Heart right ventricle (tissue), 16 donors: ENCODE measurements at regions not wholly inside any gene's neighbourhood (a gene's known extent, or its start where the extent isn't known, plus 50 kb on each side); places are given as distances from the start of the nearest gene placed in this dataset.

ENCODE experiments used
- ATAC-seq, 8 donors: fragments of 200-7000 bp; cut with Tn5 transposase; one replicate each; pipeline ENCODE4 v1.9.1; 2020; ENCODE audit warnings: mild to moderate bottlenecking in 8 of 8, moderate library complexity in 8 of 8, moderate number of reproducible peaks in 1 of 8
- DNase-seq, 2 donors: peaks; one replicate each; pipeline ENCODE4 v3.0.0-alpha.2; 2020
- H3K27ac ChIP-seq, 10 donors: fragments of 200-600 bp; sonication (generic) in 2 of 10; one replicate each; pipeline versions ENCODE4 v1.5.0 to v1.8.0; 2020 to 2022; ENCODE audit warnings: mild to moderate bottlenecking in 3 of 10
- H3K27me3 ChIP-seq, 7 donors: fragments of 200-600 bp; one replicate each; pipeline ENCODE4 v1.8.0; 2021 to 2022; ENCODE audit warnings: mild to moderate bottlenecking in 2 of 7
- H3K36me3 ChIP-seq, 9 donors: fragments of 200-600 bp; sonication (generic) in 1 of 9; one replicate each; pipeline versions ENCODE4 v1.5.0 to v1.8.0; 2020 to 2022; ENCODE audit warnings: mild to moderate bottlenecking in 2 of 9
- H3K4me1 ChIP-seq, 9 donors: fragments of 200-600 bp; sonication (generic) in 1 of 9; one replicate each; pipeline versions ENCODE4 v1.5.0 to v1.8.0; 2020 to 2022; ENCODE audit warnings: mild to moderate bottlenecking in 4 of 9
- H3K4me3 ChIP-seq, 10 donors: fragments of 200-600 bp; sonication (generic) in 2 of 10; one replicate each; pipeline versions ENCODE4 v1.5.0 to v1.8.0; 2020 to 2022; ENCODE audit warnings: mild to moderate bottlenecking in 7 of 10, moderate library complexity in 2 of 10
- H3K9me3 ChIP-seq, 11 donors: fragments of 200-600 bp in 10 of 11; sonication (generic) in 2 of 11; one replicate each; pipeline versions ENCODE4 v1.5.0 to v1.8.0; 2013 to 2022; ENCODE audit warnings: mild to moderate bottlenecking in 2 of 11, control low read depth in 1 of 11, moderate library complexity in 1 of 11
- WGBS, 2 donors: extraction: QIAGEN DNeasy Blood & Tissue Kit; methylation state at CpG; one replicate each; pipeline ENCODE4 v1.1.7; 2013; ENCODE audit warnings: inconsistent platforms in 1 of 2; 5-methylcytosine and 5-hydroxymethylcytosine counted together
- intact Hi-C, 10 donors: fragments of 100-400 bp; cut with DNase I; formaldehyde crosslinking; loops; one replicate each; pipeline versions ENCODE4 v1.11.1 to v1.14.2; 2022
- TF ChIP-seq, protein P1 (sequence below), 9 donors: fragments of 200-600 bp; sonication (generic) in 2 of 9; IDR thresholded peaks; one replicate each; pipeline versions ENCODE4 v1.5.0 to v1.8.0; 2021 to 2022; ENCODE audit warnings: antibody characterized with exemption in 9 of 9, mild to moderate bottlenecking in 5 of 9, moderate library complexity in 1 of 9
- donor health status: Arrhythmogenic right ventricular cardiomyopathy.
- donor health status: ischemic (EF 13 %, LVEDD 7.1; RV severe dilation, severe dysfunction).
- donor health status: healthy with polysubstance abuse.
- donor health status: DM: no; HTN: yes; CAD: no.
- donor health status: DM: no; HTN: no; CAD: no.
- donor health status: ischemic (EF 25% LVEDD 6.9; RV normal size, moderate dysfunction).
- donor health status: ischemic (EF 25% LVEDD 5.7; RV mildly dilated, moderate dysfunction).
- donor health status: healthy.
- donor health status: DM: yes; HTN: yes; CAD: no.
- donor health status: Ischemic cardiomyopathy.
- donor health status: ischemic (EF 35%, LVEDD 5.7; RV mildly dilated, moderate dysfunction).
- donor health status: nonischemic (EF 11% LVEDD 7.7; RV severe dilation, severe dysfunction).
- donor health status: DM: yes; HTN: yes; CAD: no.
- donor health status: PGD.
- donor health status: ischemic (EF 29% LVEDD 5.4; RV normal size, mild dysfunction).
- donor health status: nonischemic (EF 23%, LVEDD 6.1; RV moderate dilation, normal function).

DNA sequence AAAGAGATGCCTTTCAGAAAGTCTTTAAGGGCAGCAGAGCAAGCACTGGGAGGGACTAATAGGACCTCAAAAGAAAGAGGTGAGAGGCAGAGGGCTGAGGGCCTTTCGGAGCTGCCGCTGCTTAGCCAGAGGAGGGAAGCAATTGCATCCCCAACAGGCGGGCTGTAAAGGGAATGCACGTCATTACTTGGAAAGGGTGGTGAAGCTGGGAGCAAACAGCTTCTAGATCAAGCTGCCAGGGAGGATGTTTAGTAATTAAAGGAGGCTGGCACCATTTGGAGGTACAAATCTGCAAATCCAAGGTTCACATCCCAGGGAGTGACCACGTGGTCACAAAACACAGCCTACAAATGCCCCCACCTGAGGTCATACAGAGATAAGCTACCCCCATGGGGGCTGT lies 429.0 kb upstream of the RBFOX1 start:
- Histone ChIP-seq H3K4me1 (no peaks in the 10 kb centered on the region), H3K4me3 (no peak overlapping the region), H3K27ac (no peak overlapping the region), H3K36me3 (no peaks in the 10 kb centered on the region), H3K9me3 (peaks cover 0 to 3% (median 0%) of the 10 kb centered on the region in 11 donors), H3K27me3 (peaks cover 0 to 8% (median 0%) of the 10 kb centered on the region in 7 donors)
- intact Hi-C loops, result no loop called here
- WGBS, 2 donors, result 54 to 62% methylated on average over 5 of the region's 5 CpGs
- no peak for ATAC-seq
- TF ChIP-seq, protein P1, sequence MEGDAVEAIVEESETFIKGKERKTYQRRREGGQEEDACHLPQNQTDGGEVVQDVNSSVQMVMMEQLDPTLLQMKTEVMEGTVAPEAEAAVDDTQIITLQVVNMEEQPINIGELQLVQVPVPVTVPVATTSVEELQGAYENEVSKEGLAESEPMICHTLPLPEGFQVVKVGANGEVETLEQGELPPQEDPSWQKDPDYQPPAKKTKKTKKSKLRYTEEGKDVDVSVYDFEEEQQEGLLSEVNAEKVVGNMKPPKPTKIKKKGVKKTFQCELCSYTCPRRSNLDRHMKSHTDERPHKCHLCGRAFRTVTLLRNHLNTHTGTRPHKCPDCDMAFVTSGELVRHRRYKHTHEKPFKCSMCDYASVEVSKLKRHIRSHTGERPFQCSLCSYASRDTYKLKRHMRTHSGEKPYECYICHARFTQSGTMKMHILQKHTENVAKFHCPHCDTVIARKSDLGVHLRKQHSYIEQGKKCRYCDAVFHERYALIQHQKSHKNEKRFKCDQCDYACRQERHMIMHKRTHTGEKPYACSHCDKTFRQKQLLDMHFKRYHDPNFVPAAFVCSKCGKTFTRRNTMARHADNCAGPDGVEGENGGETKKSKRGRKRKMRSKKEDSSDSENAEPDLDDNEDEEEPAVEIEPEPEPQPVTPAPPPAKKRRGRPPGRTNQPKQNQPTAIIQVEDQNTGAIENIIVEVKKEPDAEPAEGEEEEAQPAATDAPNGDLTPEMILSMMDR (IDR thresholded peaks at IDR 0.05), result no peak
- DNase-seq, result no peak

DNA sequence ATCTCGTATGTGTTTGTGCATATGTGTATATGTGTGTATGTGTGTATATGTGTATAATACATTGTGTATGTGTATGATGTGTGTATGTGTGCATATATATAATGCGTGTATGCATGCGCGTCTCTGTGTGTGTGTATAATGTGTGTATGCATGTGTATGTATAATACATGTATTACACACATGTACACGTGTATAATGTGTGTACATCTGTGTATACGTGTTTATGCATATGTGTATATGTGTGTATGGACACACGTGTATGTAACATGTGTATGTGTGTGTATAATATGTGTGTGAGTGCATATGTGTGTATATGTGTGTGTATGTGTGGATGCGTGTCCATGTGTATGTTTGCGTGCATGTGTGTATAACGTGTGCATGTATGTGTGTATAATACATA lies 433.7 kb upstream of the RBFOX1 start:
- intact Hi-C loops, result no loop called here
- no peak overlapping the region for H3K4me3 ChIP-seq
- 82 to 85% methylated on average over 10 of the region's 10 CpGs for WGBS, 2 donors
- H3K9me3 ChIP-seq, result peaks cover 0 to 3% (median 0%) of the 10 kb centered on the region in 11 donors
- H3K27ac ChIP-seq, result no peak overlapping the region
- no peaks in the 10 kb centered on the region for H3K4me1 ChIP-seq
- DNase-seq (no peak), ATAC-seq (no peak)
- H3K36me3 ChIP-seq, result no peaks in the 10 kb centered on the region
- TF ChIP-seq, protein P1 (IDR thresholded peaks at IDR 0.05), result no peak
- peaks cover 0 to 8% (median 0%) of the 10 kb centered on the region in 7 donors for H3K27me3 ChIP-seq

DNA sequence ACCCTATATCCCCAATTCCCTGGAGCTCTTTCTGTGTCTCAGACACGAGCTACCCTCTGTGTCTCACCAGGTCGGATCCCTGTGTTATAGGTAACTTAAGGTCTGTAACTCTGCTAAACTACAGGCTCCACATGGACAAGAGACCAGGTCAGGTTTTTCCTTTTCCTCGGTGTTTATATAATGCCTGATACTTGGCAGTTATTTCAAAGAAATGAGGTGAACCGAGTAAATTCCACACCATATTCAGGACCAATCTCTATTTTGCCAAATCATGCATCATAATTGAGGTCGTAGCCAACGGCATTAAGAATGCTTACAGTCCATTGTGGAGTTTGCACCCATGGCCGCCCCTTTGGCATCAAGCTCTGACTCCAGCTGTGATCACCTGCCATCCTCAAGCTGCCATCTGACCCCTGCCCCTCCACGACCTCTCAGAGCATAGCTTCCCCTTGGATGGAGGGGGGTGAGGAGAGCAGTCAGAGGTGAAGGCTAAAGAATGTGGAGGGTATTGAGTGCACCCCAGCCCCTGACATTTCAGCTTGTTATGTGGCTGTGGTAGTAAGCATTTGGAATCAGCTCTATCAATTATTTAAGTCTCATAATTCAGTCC lies 434.7 kb upstream of the RBFOX1 start:
- H3K4me3 ChIP-seq, result no peak overlapping the region
- no peak overlapping the region for H3K27ac ChIP-seq
- 60 to 73% methylated on average over 8 of the region's 8 CpGs for WGBS, 2 donors
- H3K9me3 ChIP-seq, result peaks cover 0 to 3% (median 0%) of the 10 kb centered on the region in 11 donors
- no peaks in the 10 kb centered on the region for H3K4me1 ChIP-seq
- DNase-seq (no peak), ATAC-seq (no peak)
- intact Hi-C loops, result no loop called here
- TF ChIP-seq, protein P1 (IDR thresholded peaks at IDR 0.05), result no peak
- H3K36me3 ChIP-seq, result no peaks in the 10 kb centered on the region
- peaks cover 0 to 6% (median 0%) of the 10 kb centered on the region in 7 donors for H3K27me3 ChIP-seq

DNA sequence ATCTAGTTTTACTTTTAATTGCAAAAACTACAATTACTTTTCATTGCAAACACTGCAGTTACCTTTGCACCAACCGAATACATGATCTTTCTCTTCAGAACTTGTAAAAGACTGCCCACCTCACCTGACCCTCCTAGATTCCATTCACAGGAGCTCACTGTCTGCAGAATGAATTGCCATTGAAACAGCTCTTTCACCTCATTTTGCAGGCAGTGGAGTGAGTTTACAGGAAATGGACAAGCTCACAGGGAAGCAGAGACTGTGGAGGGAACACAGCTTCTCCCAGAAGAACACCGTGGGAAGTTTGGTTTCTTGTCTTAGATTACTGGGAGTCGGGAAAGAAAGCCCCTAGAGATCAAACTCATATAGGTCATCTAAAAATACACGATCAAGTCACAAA lies 439.7 kb upstream of the RBFOX1 start:
- Histone ChIP-seq H3K27ac (no peak overlapping the region), H3K4me1 (no peaks in the 10 kb centered on the region), H3K9me3 (no peaks in the 10 kb centered on the region), H3K36me3 (no peaks in the 10 kb centered on the region), H3K27me3 (peaks cover 0 to 9% (median 0%) of the 10 kb centered on the region in 7 donors), H3K4me3 (no peak overlapping the region)
- DNase-seq, result no peak
- intact Hi-C loops, result no loop called here
- ATAC-seq, result peak in 1 of 8 donors; percentile 49
- TF ChIP-seq, protein P1 (IDR thresholded peaks at IDR 0.05), result no peak
- 45% methylated on average over 4 of the region's 4 CpGs for WGBS, 2 donors
